ENCODE measurements at regions not wholly inside any gene's neighbourhood (a gene's known extent, or its start where the extent isn't known, plus 50 kb on each side); places are given as distances from the start of the nearest gene placed in this dataset.
"Not testable (repeated sequence)": the region's sequence is repeated elsewhere in the genome, so short reads cannot be mapped to it uniquely, and the experiment has no call there.

DNA sequence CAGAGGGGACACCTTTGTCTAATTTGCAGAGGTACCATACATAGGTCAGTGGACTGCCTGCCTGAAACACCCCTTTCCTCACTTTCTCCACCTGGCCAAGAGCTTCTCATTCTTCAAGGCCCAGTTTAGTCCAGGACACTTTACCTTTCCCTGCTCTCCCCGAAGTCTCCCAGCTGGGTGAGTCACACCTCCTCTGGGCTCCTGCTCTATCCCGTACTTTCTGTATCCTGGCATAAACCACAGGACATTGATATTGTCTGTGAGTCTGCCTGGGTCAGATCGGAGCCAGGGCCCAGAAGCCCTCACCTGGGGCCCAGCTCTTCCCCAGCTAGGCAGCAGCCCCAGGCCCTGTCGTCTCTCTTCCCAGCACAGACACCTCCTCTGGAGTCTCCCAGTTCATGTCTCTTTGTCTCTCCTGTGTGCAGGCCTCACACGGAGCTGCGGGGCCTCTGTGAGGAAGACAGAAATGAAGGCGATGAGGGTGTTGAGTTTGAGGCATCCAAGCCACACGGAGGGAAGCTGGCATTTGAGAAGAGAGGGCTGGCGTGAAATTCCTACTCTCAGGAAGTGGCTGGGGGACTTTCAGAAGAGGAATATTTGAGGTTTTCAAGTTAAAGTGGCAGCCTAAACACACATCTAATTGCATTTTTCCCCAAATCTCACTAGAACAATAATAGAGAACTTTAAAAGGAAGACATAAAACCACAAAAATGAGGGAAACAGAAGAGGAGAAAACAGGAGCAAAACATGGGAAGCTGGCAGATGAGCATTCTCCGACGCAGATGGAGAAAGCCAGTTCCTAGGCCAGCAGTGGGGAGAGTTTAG, 79.6 kb upstream of the LAPTM4A start:
- DNase-seq (ENCODE audit: extremely low read depth, low read depth, low spot score), result no peak

DNA sequence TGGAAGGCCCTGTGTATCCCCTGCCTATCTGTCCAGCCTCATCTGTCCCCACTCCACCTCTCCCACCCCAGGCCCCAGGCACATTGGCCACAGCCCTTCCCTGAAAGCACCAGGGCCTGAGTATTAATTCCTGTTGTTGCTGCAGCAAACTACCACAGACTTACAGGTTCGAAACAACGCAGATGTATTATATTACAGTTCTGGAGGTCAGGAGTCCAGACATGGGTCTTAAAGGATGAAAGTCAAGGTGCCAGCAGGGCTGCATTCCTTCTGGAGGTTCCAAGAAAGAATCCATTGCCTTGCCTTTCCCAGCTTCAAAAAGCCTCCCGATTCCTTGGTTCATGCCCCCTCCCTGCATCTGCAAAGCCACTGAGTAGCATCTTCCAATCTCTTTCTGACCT, 78.7 kb upstream of the LAPTM4A start:
- no peak for DNase-seq (ENCODE audit: extremely low read depth, low read depth, low spot score)

DNA sequence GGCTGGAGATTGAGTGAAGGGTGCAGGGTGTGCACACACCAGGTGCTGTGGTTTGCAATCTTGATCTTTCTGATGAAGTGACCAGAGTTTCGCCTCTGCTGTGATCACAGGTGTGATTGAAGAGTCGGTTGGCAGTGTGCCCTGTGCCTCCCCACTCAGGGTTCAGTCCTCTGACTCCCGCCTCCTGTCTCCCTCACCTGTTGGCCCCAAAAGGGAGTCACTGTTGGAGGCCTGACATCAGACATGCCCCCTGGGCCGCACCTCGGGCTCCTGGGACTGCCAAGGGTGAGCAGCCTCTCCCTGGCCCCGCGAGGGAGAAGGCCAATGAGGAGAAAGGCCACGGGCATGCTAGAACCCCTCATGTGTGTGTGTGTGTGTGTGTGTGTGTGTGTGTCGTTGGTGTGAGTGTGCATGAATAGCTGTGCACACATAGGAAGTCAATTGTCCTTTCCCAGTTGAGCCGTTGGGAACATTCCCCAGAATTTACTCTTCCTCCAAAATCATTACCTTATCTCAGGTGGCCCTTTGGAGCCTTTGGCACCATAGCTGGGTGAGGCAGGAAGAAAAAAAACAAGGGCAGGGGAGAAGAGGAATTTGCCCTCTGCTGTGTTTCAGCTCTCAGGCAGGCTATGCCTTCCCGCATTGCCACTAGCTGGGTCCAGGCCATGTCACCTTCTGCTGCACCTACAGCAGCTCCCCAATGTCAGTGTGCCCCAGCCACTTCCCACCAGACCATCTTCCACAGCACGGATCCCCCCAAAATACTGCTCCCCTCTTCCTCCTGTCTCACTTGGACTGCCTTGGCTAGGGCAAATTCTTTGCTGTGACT, 78.1 kb upstream of the LAPTM4A start:
- DNase-seq (ENCODE audit: extremely low read depth, low read depth, low spot score), result no peak

DNA sequence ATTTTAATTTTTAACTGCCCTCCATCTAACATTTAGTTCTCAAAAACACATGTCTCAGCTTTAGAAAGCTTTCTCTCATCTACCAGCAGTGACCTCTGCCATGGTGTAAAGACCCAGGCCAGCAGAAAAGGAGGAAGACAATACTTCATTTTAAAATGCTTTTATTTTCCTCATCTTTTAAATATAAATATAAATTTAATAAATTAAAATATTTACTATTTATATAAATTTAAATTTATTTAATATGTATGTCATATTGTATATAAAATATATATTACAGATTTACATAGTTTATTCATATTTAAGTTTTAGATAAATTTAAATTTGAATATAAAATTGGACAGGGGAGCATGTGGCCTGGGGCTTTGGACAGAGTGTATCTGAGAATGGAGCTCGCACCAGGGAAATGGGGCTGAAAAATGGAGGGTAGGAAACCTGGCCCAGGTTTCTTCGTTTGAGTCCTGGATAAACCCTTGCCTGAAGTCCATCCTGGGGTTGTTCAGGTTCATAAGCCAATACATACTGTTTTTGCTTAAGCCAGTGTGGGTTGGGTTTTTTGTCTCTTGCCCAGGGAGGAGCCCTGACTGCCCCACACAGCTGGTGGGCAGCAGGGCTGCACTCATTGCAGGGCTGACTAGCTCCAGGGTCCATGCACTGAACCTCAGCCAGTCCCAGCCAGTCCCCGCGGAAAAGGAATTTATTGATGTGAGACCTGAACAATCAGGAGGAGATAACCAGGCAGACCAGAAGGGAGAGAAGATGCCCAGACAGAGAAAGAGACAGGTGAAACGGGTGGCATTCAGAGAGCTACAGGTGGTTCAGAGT, 77.3 kb upstream of the LAPTM4A start:
- DNase-seq (ENCODE audit: extremely low read depth, low read depth, low spot score), result no peak

DNA sequence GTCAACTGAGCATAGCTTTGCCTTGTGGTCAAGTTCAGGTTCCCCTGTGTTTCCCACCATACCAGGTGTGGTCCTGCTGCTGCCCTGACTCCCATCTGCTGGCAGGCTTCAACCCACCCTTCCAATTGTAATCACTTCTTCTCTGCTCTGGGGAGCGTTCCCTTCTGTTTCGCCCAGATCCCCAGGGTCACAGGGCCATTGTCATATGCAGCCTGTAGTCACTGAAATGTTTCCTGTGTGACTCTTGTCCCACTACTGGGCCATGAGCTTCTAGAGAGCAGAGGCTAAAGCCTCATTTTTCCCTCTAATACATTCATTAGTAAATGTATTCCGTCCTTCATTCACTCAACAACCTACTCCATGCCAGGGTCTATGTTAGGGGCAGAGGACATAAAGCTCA, 75.0 kb upstream of the LAPTM4A start:
- DNase-seq (ENCODE audit: extremely low read depth, low read depth, low spot score), result no peak

DNA sequence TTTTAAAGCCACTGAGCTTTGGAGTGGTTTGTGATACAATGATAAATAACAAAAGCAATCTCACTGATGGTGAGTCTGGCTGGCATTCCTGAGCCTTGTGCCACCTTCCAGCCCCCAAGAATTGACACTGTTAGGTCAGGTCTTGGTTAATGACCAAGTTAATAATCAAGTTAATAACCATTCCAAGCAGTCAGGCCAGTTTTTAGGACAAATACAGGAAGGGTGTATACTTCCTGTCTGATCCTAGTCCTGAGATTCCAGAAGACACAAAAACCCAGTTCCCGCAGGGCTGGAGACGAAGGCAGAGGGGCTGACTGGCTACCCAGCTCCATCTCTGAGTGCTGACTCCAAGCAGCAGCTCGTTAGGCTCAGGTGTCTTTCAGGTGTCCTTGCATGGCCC, 74.6 kb upstream of the LAPTM4A start:
- no peak for DNase-seq (ENCODE audit: extremely low read depth, low read depth, low spot score)

DNA sequence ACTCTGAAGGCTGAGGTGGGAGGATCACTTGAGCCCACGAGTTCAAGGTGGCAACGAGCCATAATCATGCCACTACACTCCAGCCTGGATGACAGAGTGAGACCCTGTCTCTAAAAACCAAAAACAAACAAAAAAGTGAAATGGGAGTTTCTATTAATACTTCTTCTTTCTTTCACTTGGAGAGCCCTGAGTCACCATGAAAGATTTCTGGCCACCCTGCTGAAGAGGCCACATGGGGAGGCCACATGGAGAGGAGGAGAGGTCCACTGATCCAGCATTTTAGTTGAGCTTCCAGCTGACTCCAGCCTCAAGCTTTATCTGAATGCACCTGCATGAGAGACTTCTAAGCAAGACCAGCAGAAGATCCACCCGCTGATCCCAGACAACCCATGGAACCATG, 74.2 kb upstream of the LAPTM4A start:
- no peak for DNase-seq (ENCODE audit: extremely low read depth, low read depth, low spot score)

DNA sequence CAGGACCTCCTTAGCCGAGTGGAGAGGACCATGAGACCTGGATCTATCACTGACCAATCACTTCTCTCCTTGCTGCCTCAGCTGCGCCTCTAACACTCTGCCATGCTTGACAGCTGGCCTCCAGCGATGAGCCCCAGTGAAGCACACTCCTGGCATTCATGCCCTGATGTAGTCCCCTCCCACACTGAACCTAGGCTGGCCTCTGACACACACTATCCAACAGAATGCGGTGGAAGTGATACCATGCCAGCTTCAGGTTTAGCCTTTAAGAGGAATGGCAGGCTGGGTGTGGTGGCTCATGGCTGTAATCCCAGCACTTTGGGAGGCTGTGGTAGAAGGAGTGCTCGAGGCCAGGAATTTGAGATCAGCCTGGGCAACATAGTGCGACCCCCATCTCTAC, 73.7 kb upstream of the LAPTM4A start:
- DNase-seq (ENCODE audit: extremely low read depth, low read depth, low spot score), result no peak

DNA sequence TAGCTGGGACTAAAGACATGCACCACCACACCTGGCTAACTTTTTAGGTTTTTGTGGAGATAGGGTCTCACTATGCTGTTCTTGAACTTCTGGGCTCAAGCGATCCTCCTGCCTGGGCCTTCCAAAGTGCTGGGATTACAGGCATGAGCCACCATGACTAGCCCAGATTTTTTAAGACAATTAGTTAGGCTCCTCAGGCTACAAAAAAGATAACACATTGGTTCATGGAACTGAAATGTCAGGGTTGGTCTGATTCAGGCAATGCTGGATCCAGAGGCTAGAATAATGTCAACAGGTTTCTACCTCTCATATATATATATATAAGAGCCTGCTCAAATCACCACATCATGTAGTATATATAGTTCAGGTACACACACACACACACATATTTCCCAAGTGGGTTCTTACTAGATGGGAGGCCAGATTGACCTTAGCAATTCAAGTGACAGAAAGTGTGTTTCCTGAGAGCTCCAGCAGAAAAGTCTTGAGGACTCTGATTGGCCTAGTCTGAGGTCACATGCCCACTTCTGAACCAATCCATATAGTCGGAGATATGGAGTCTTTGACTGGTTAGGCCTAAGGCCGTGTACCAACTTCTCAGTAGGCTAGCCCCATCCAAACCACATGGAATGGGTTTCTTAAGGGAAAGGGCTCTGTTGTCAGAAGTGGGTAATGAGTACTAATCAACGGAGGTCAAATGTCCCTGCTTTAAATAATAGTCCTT, 72.6 kb upstream of the LAPTM4A start:
- no peak for DNase-seq (ENCODE audit: extremely low read depth, low read depth, low spot score)

DNA sequence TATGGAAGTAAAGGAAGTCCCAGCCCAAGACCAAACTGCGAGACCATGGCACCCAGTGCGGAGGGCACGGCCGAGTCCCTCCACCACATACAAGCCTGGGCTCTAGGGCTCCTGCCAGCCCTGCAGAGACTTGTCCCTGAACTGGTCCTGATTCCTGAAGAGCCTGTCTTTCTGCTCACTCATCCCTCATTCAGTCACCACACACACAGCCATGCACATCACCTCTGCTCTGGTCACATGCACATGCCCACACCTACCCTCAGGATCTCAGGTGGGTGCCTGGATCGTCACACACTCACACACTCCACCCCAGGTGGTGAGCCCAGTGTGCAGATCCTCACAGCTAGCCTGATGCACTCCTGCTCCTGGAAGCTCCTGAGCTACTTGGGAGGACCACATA, 71.4 kb upstream of the LAPTM4A start:
- DNase-seq (ENCODE audit: extremely low read depth, low read depth, low spot score), result no peak

DNA sequence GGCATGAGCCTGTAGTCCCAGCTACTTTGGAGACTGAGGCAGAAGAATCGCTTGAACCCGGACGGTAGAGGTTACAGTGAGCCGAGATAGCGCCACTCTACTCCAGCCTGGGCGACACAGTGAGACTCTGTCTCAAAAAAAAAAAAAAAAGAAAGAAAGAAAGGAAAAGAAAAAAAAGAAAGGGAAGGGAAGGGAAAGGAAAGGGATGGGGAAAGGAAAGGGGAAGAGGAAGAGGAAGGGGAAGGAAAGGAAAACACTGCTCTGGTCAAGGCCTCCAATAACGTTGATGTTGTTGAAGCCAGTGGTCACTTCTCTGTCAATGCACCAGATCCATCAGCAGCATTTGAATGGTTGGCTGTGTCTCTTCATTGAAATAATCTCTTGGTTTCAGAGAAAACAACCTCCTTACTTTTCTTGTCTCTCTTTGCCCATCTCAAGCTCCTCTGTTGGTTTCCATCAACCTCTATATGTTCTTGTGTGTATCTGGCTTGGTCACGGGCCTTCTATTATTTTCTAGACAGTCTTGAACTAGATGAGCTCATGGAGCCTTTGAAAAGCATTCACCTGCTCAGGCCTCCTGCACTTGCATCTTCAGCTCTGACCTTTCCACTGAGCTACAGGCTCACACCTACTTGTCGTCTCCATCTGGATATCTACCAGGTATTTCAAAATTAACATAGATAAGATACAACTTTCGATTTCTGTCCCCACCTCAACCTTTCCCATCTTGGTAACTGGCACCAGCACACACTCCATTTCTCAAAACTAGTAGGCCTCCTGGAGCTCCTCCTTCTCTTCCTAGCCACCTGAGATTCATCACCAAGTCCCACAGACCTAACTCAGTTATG, 69.4 kb upstream of the LAPTM4A start:
- no peak for DNase-seq (ENCODE audit: extremely low read depth, low read depth, low spot score)

DNA sequence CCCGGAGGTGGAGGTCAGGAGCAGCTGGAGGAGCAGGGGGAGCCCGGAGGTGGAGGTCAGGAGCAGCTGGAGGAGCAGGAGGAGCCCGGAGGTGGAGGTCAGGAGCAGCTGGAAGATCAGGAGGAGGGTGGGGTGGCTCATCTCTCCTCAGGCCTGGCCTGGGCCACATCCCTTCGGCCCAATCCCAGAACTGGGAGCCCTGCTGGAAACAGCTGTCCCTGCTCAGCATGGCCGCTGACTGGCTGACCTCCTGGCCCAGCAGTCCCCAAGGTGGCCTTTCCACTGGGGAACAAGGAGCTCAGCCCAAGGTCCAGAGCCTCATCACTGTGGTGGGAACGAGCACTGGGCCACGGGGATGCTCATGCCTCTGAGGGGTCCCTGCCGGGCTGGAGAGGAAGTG, 66.6 kb upstream of the LAPTM4A start:
- DNase-seq (ENCODE audit: extremely low read depth, low read depth, low spot score), result no peak

DNA sequence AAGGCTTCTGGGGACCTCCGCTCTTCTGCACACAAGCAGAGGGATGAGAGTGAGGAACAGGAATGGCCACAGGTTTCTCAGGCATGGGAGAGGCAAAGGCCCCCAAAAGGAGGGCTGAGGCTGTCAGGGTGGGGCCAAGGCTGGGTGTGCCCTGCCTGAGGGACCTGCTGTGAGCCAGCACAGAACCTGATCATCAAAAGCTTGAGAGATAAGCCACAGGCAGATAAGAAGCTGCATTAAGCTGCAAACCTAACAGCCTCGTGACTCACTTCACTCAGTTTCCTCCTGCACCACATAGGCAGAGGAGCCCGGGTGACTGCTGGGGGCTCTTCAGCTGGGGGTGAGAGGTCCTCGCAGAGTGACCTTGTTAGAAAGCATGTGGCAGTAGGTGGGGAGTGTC, 64.5 kb upstream of the LAPTM4A start:
- no peak for DNase-seq (ENCODE audit: extremely low read depth, low read depth, low spot score)

DNA sequence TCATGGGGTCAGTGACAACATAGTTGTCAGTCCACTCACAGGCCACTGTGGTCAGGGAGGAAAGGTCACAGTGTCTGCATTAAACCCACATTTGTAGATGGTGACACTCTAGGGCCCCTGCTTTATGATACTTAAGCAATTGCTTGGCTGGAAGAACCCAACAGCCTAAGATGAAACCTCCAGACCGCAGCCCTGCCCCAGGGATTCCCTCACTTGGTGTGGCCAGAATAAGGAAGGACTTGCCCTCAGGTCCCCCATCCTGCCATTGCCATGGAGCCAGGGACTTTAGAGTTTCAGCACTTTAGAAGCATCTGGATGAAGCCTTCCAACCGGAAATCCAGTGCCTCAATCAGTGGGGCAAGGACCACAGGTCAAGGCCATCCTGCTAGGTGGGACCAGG, 63.9 kb upstream of the LAPTM4A start:
- DNase-seq (ENCODE audit: extremely low read depth, low read depth, low spot score), result no peak

DNA sequence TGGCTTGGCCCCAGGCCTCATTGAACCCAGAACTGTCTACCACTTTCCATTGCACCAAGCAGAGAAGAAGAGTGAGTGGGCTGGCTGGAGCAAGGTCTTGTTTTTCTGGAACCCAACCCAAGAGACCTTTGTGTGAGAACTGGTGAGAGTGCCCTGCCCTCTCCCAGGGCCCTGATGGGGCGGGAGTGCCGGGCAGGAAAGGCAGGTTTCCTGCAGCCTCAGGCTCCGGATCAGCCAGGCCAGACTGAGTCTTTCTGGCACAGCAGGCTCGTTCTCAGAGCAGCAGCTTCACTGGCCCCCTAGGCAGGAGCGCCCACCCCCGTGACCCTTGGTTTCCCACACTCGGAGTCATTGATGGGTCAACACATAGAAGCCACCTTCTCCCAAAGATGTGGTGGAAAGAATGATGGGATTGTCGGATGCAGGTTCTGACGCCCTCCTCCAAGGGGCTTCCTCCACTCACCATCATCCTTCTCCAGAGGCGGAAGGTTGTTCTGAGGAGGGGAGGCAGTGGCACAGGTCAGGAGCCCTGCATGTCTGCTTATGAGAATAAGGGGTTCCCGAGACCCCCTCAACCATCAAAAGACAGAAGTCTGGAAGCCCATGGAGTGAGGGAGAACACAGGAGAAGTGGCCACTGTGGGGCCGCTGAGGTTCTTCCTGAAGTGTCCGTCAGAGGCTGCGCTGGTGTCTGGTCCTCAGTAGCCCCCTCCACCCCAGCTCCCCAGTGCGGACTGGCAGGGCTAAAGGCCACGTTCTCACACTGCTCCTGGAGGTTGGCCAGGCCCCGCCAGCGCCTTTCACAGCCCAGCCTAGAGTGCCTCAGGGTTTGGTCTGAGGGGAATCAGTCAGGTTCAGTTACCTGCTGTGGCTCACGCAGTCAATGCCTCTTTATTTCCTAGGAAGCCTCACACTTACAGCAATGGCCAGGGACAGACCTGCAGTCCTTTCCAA, 62.8 kb upstream of the LAPTM4A start:
- no peak for DNase-seq (ENCODE audit: extremely low read depth, low read depth, low spot score)

DNA sequence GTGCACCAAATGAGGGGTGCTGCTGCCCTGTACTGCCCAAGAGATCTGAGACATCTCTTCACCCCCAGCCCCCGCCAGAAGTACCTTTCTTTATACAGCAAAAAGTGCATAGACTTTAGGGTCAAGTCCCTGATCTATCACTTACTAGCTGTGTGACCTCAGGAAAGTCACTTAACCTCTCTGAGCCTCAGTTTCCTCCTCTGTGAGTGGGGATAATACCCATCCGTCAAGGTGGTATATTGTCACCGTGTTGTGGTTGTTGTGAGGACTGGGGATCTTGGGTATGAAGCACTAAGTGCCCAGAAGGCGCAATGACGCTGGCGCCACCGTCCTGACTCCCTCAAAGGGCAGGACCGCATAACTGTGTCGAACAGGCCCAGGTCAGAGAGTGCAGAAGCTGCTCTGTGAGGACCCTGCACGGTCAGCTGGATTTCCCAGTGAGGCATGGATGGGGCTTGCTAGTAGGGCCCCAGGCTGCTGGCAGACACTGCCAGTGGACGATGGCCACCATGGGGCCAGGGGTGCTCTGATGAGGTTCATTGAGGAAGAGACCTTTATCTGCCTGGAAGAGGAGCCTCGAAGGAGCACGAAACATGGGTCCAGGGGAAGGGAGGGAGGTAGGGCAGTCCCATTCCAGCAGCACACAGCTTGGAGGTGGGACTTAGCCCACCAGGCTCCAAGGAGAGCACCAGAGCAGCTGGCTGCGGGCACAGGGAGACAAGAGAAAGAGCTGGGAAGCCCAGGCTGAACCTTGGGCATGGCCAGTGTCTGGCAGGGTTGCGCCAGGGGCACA, 61.8 kb upstream of the LAPTM4A start:
- no peak for DNase-seq (ENCODE audit: extremely low read depth, low read depth, low spot score)

DNA sequence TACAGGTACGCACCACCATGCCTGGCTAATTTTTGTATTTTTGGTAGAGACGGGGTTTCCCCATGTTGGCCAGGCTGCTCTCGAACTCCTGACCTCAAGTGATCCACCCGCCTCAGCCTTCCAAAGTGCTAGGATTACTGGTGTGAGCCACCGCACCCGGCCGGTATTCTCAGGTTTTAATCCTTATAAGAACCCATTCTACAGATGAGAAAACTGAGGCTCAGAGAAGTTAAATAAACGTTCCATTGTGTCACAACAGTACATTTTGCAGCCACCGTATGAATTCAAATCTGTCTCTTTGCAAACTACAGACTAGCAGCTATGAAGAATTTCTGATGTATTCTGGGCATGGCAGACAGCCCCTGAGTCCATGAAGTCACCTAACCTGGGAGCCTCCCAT, 60.9 kb upstream of the LAPTM4A start:
- not testable (repeated sequence) for DNase-seq (ENCODE audit: extremely low read depth, low read depth, low spot score)

Data from glomerular endothelial cell (primary cell).